ENCODE measurements at regions not wholly inside any gene's neighbourhood (a gene's known extent, or its start where the extent isn't known, plus 50 kb on each side); places are given as distances from the start of the nearest gene placed in this dataset.
"Not testable (repeated sequence)": the region's sequence is repeated elsewhere in the genome, so short reads cannot be mapped to it uniquely, and the experiment has no call there.

- no peak overlapping the region for H3K4me3 ChIP-seq (ENCODE audit: low read depth, low read length)
- peaks cover 6% of the 10 kb centered on the region for H3K4me1 ChIP-seq (ENCODE audit: control insufficient read depth, insufficient read depth, low read length)
- no peaks in the 10 kb centered on the region for H3K9me3 ChIP-seq (ENCODE audit: control insufficient read depth, insufficient read depth, low read length)
These were observed 81.9 kb upstream of the HNF1B start for GRCh38 chr17:37826497-37827430.

GRCh38 chr17:37825851-37826250 is 81.0 kb upstream of the HNF1B start:
- no peaks in the 10 kb centered on the region for H3K9me3 ChIP-seq (ENCODE audit: control insufficient read depth, insufficient read depth, low read length)
- H3K36me3 ChIP-seq (ENCODE audit: control insufficient read depth, insufficient read depth, low read length): no peaks in the 10 kb centered on the region
- H3K4me1 ChIP-seq (ENCODE audit: control insufficient read depth, insufficient read depth, low read length): peaks cover 6% of the 10 kb centered on the region
- no peak overlapping the region for H3K9ac ChIP-seq (ENCODE audit: low read depth, low read length)
- H3K27me3 ChIP-seq (ENCODE audit: control insufficient read depth, insufficient read depth, low read length): no peaks in the 10 kb centered on the region
- no peak overlapping the region for H3K4me3 ChIP-seq (ENCODE audit: low read depth, low read length)

More at GRCh38 chr17:37826497-37827430, 81.9 kb upstream of the HNF1B start:
- no peaks in the 10 kb centered on the region for H3K36me3 ChIP-seq (ENCODE audit: control insufficient read depth, insufficient read depth, low read length)
- H3K27me3 ChIP-seq (ENCODE audit: control insufficient read depth, insufficient read depth, low read length): no peaks in the 10 kb centered on the region
- H3K9ac ChIP-seq (ENCODE audit: low read depth, low read length): no peak overlapping the region

- H3K36me3 ChIP-seq (ENCODE audit: control insufficient read depth, insufficient read depth, low read length): no peaks in the 10 kb centered on the region
- no peak overlapping the region for H3K4me3 ChIP-seq (ENCODE audit: low read depth, low read length)
- peaks cover 6% of the 10 kb centered on the region for H3K4me1 ChIP-seq (ENCODE audit: control insufficient read depth, insufficient read depth, low read length)
- H3K9ac ChIP-seq (ENCODE audit: low read depth, low read length): no peak overlapping the region
- no peaks in the 10 kb centered on the region for H3K27me3 ChIP-seq (ENCODE audit: control insufficient read depth, insufficient read depth, low read length)
- H3K9me3 ChIP-seq (ENCODE audit: control insufficient read depth, insufficient read depth, low read length): no peaks in the 10 kb centered on the region
These were observed 80.0 kb upstream of the HNF1B start for GRCh38 chr17:37824534-37825485.

GRCh38 chr17:37823996-37824395 is 79.1 kb upstream of the HNF1B start:
- H3K9me3 ChIP-seq (ENCODE audit: control insufficient read depth, insufficient read depth, low read length): no peaks in the 10 kb centered on the region
- no peaks in the 10 kb centered on the region for H3K27me3 ChIP-seq (ENCODE audit: control insufficient read depth, insufficient read depth, low read length)
- H3K36me3 ChIP-seq (ENCODE audit: control insufficient read depth, insufficient read depth, low read length): no peaks in the 10 kb centered on the region
- no peak overlapping the region for H3K4me3 ChIP-seq (ENCODE audit: low read depth, low read length)
- H3K9ac ChIP-seq (ENCODE audit: low read depth, low read length): no peak overlapping the region
- H3K4me1 ChIP-seq (ENCODE audit: control insufficient read depth, insufficient read depth, low read length): peaks cover 3% of the 10 kb centered on the region

GRCh38 chr17:37820995-37821713 is 76.3 kb upstream of the HNF1B start:
- no peak overlapping the region for H3K4me3 ChIP-seq (ENCODE audit: low read depth, low read length)
- no peaks in the 10 kb centered on the region for H3K9me3 ChIP-seq (ENCODE audit: control insufficient read depth, insufficient read depth, low read length)
- no peaks in the 10 kb centered on the region for H3K27me3 ChIP-seq (ENCODE audit: control insufficient read depth, insufficient read depth, low read length)
- H3K9ac ChIP-seq (ENCODE audit: low read depth, low read length): no peak overlapping the region
- H3K4me1 ChIP-seq (ENCODE audit: control insufficient read depth, insufficient read depth, low read length): no peaks in the 10 kb centered on the region
- H3K36me3 ChIP-seq (ENCODE audit: control insufficient read depth, insufficient read depth, low read length): no peaks in the 10 kb centered on the region

GRCh38 chr17:37820313-37820994 is 75.6 kb upstream of the HNF1B start:
- Histone ChIP-seq H3K36me3 (ENCODE audit: control insufficient read depth, insufficient read depth, low read length) (no peaks in the 10 kb centered on the region), H3K9me3 (ENCODE audit: control insufficient read depth, insufficient read depth, low read length) (no peaks in the 10 kb centered on the region), H3K4me1 (ENCODE audit: control insufficient read depth, insufficient read depth, low read length) (no peaks in the 10 kb centered on the region), H3K4me3 (ENCODE audit: low read depth, low read length) (no peak overlapping the region), H3K9ac (ENCODE audit: low read depth, low read length) (no peak overlapping the region), H3K27me3 (ENCODE audit: control insufficient read depth, insufficient read depth, low read length) (no peaks in the 10 kb centered on the region)

- no peaks in the 10 kb centered on the region for H3K4me1 ChIP-seq (ENCODE audit: control insufficient read depth, insufficient read depth, low read length)
- H3K36me3 ChIP-seq (ENCODE audit: control insufficient read depth, insufficient read depth, low read length): no peaks in the 10 kb centered on the region
- H3K27me3 ChIP-seq (ENCODE audit: control insufficient read depth, insufficient read depth, low read length): no peaks in the 10 kb centered on the region
- H3K9me3 ChIP-seq (ENCODE audit: control insufficient read depth, insufficient read depth, low read length): no peaks in the 10 kb centered on the region
- no peak overlapping the region for H3K4me3 ChIP-seq (ENCODE audit: low read depth, low read length)
- no peak overlapping the region for H3K9ac ChIP-seq (ENCODE audit: low read depth, low read length)
These were observed 73.8 kb upstream of the HNF1B start for GRCh38 chr17:37818689-37819088.

GRCh38 chr17:37816950-37817349 is 72.1 kb upstream of the HNF1B start:
- Histone ChIP-seq H3K9ac (ENCODE audit: low read depth, low read length) (no peak overlapping the region), H3K4me1 (ENCODE audit: control insufficient read depth, insufficient read depth, low read length) (no peaks in the 10 kb centered on the region), H3K27me3 (ENCODE audit: control insufficient read depth, insufficient read depth, low read length) (no peaks in the 10 kb centered on the region), H3K36me3 (ENCODE audit: control insufficient read depth, insufficient read depth, low read length) (no peaks in the 10 kb centered on the region), H3K9me3 (ENCODE audit: control insufficient read depth, insufficient read depth, low read length) (no peaks in the 10 kb centered on the region), H3K4me3 (ENCODE audit: low read depth, low read length) (no peak overlapping the region)

- H3K4me1 ChIP-seq (ENCODE audit: control insufficient read depth, insufficient read depth, low read length): no peaks in the 10 kb centered on the region
- H3K36me3 ChIP-seq (ENCODE audit: control insufficient read depth, insufficient read depth, low read length): no peaks in the 10 kb centered on the region
- H3K27me3 ChIP-seq (ENCODE audit: control insufficient read depth, insufficient read depth, low read length): no peaks in the 10 kb centered on the region
- no peak overlapping the region for H3K4me3 ChIP-seq (ENCODE audit: low read depth, low read length)
- H3K9me3 ChIP-seq (ENCODE audit: control insufficient read depth, insufficient read depth, low read length): no peaks in the 10 kb centered on the region
- no peak overlapping the region for H3K9ac ChIP-seq (ENCODE audit: low read depth, low read length)
These were observed 70.7 kb upstream of the HNF1B start for GRCh38 chr17:37815536-37815935.

GRCh38 chr17:37813751-37814150 is 68.9 kb upstream of the HNF1B start:
- no peaks in the 10 kb centered on the region for H3K36me3 ChIP-seq (ENCODE audit: control insufficient read depth, insufficient read depth, low read length)
- H3K9me3 ChIP-seq (ENCODE audit: control insufficient read depth, insufficient read depth, low read length): no peaks in the 10 kb centered on the region
- no peak overlapping the region for H3K9ac ChIP-seq (ENCODE audit: low read depth, low read length)
- no peak overlapping the region for H3K4me3 ChIP-seq (ENCODE audit: low read depth, low read length)
- H3K27me3 ChIP-seq (ENCODE audit: control insufficient read depth, insufficient read depth, low read length): no peaks in the 10 kb centered on the region
- H3K4me1 ChIP-seq (ENCODE audit: control insufficient read depth, insufficient read depth, low read length): no peaks in the 10 kb centered on the region

GRCh38 chr17:37808846-37809245 is 64.0 kb upstream of the HNF1B start:
- H3K4me3 ChIP-seq (ENCODE audit: low read depth, low read length); H3K9me3 ChIP-seq (ENCODE audit: control insufficient read depth, insufficient read depth, low read length); H3K36me3 ChIP-seq (ENCODE audit: control insufficient read depth, insufficient read depth, low read length); H3K9ac ChIP-seq (ENCODE audit: low read depth, low read length); H3K27me3 ChIP-seq (ENCODE audit: control insufficient read depth, insufficient read depth, low read length); H3K4me1 ChIP-seq (ENCODE audit: control insufficient read depth, insufficient read depth, low read length): not testable (repeated sequence)

Measured in iPS-15b (cell line).